NCI-H510A (cell line): ENCODE measurements at regions not wholly inside any gene's neighbourhood (a gene's known extent, or its start where the extent isn't known, plus 50 kb on each side); places are given as distances from the start of the nearest gene placed in this dataset.

Experiments
- DNase-seq: peaks from one replicate; lab custom pipeline; 2025; lab: John Stamatoyannopoulos, UW

GRCh38 chr1:104830534-104830933, 1080.8 kb downstream of the AMY1C start:
- no peak for DNase-seq

- DNase-seq = no peak
Observed at GRCh38 chr1:104852151-104852550, 1102.5 kb downstream of the AMY1C start.

- DNase-seq = no peak
Observed at GRCh38 chr1:104853276-104853675, 1103.6 kb downstream of the AMY1C start.

GRCh38 chr1:104854529-104854928, 1104.8 kb downstream of the AMY1C start:
- no peak for DNase-seq

- no peak for DNase-seq
Observed at GRCh38 chr1:104855550-104855949, 1105.9 kb downstream of the AMY1C start.

- no peak for DNase-seq
Observed at GRCh38 chr1:104856091-104856490, 1106.4 kb downstream of the AMY1C start.

GRCh38 chr1:104856518-104856917, 1106.8 kb downstream of the AMY1C start:
- DNase-seq = no peak

GRCh38 chr1:104868794-104869193, 1119.1 kb downstream of the AMY1C start:
- DNase-seq = no peak

- no peak for DNase-seq
Observed at GRCh38 chr1:104874044-104874443, 1124.3 kb downstream of the AMY1C start.

GRCh38 chr1:104878203-104878909, 1128.7 kb downstream of the AMY1C start:
- DNase-seq = no peak

- no peak for DNase-seq
Observed at GRCh38 chr1:104884939-104885338, 1135.2 kb downstream of the AMY1C start.

- DNase-seq = no peak
Observed at GRCh38 chr1:104905322-104905721, 1155.6 kb downstream of the AMY1C start.

- DNase-seq = no peak
Observed at GRCh38 chr1:104906141-104906540, 1156.4 kb downstream of the AMY1C start.

GRCh38 chr1:104919188-104919587, 1169.5 kb downstream of the AMY1C start:
- DNase-seq = no peak

GRCh38 chr1:104921525-104921924, 1171.8 kb downstream of the AMY1C start:
- DNase-seq = no peak

GRCh38 chr1:104923075-104923474, 1173.4 kb downstream of the AMY1C start:
- DNase-seq = no peak

GRCh38 chr1:104929280-104929679, 1179.6 kb downstream of the AMY1C start:
- DNase-seq = no peak

GRCh38 chr1:104932030-104932915, 1182.6 kb downstream of the AMY1C start:
- no peak for DNase-seq

- no peak for DNase-seq
Observed at GRCh38 chr1:104932949-104933679, 1183.4 kb downstream of the AMY1C start.

- no peak for DNase-seq
Observed at GRCh38 chr1:104933846-104934245, 1184.1 kb downstream of the AMY1C start.

GRCh38 chr1:104945406-104945805, 1195.7 kb downstream of the AMY1C start:
- DNase-seq = no peak

GRCh38 chr1:104946558-104947210, 1197.0 kb downstream of the AMY1C start:
- no peak for DNase-seq
